KMS-11 (cell line): ENCODE measurements at regions not wholly inside any gene's neighbourhood (a gene's known extent, or its start where the extent isn't known, plus 50 kb on each side); places are given as distances from the start of the nearest gene placed in this dataset.

Experiments
- H2AFZ ChIP-seq: fragments of 200-600 bp; sonication (generic); 2 replicates; pipeline ENCODE4 v1.6.1; 2016; ENCODE audit warnings: antibody characterized with exemption, mixed run types, low read depth
- H3K27ac ChIP-seq: fragments of 200-600 bp; sonication (generic); 2 replicates; pipeline ENCODE4 v1.6.1; 2016; ENCODE audit warnings: mild to moderate bottlenecking, mixed run types
- H3K27me3 ChIP-seq: fragments of 200-600 bp; sonication (generic); 2 replicates; pipeline ENCODE4 v1.6.1; 2017; ENCODE audit warnings: mild to moderate bottlenecking, low read depth, mixed run types, moderate library complexity; ENCODE audit not compliant: insufficient read depth
- H3K36me3 ChIP-seq: fragments of 200-600 bp; sonication (generic); 2 replicates; pipeline ENCODE4 v1.6.1; 2017; ENCODE audit warnings: mild to moderate bottlenecking, mixed run types; ENCODE audit not compliant: insufficient read depth
- H3K4me1 ChIP-seq: fragments of 200-600 bp; sonication (generic); 2 replicates; pipeline ENCODE4 v1.6.1; 2016; ENCODE audit warnings: mild to moderate bottlenecking, low read depth, mixed run types; ENCODE audit not compliant: poor library complexity, severe bottlenecking
- H3K4me2 ChIP-seq: fragments of 200-600 bp; sonication (generic); 2 replicates; pipeline ENCODE4 v1.7.0; 2016; ENCODE audit warnings: mild to moderate bottlenecking, mixed run types
- H3K4me3 ChIP-seq: fragments of 200-600 bp; sonication (generic); IDR thresholded peaks from 2 replicates; pipeline ENCODE4 v1.6.1; 2017; ENCODE audit warnings: low read depth, low read length, mixed read lengths; ENCODE audit not compliant: insufficient read depth
- H3K79me2 ChIP-seq: fragments of 200-600 bp; sonication (generic); 2 replicates; pipeline ENCODE4 v1.6.1; 2016; ENCODE audit warnings: low read depth, mixed run types; ENCODE audit not compliant: insufficient read depth
- H3K9ac ChIP-seq: fragments of 200-600 bp; sonication (generic); 2 replicates; pipeline ENCODE4 v1.6.1; 2016; ENCODE audit warnings: mild to moderate bottlenecking, mixed run types
- H4K20me1 ChIP-seq: fragments of 200-600 bp; sonication (generic); 2 replicates; pipeline ENCODE4 v1.6.1; 2016; ENCODE audit warnings: mild to moderate bottlenecking, mixed run types; ENCODE audit not compliant: insufficient read depth
- TF ChIP-seq, protein P1 (sequence below): fragments of 200-600 bp; sonication (generic); conservative IDR thresholded peaks from 2 replicates; pipeline ENCODE4 v1.6.1; 2017; ENCODE audit warnings: low read depth, mild to moderate bottlenecking, antibody characterized with exemption, low read length, moderate library complexity, mixed read lengths

DNA sequence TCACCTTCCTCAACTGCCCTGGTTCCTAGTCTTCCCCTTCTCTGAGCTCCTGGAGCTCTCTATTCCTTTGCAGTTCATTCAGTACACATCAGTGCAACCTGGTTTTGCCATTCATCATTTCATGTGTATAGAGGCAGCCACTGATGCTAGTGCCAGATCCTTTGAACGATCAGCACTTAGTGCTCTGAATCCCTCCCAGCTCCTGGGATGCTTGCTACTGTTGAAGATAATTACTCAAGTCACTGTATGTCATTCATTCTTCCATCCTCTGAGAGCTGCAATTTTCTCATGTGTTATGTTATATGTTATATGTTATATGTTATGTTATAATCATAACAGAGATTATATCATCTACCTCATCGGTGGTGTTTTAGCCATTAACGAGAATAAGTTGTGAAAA is 98.5 kb upstream of the UXS1 start:
- no peaks in the 10 kb centered on the region for H3K79me2 ChIP-seq

DNA sequence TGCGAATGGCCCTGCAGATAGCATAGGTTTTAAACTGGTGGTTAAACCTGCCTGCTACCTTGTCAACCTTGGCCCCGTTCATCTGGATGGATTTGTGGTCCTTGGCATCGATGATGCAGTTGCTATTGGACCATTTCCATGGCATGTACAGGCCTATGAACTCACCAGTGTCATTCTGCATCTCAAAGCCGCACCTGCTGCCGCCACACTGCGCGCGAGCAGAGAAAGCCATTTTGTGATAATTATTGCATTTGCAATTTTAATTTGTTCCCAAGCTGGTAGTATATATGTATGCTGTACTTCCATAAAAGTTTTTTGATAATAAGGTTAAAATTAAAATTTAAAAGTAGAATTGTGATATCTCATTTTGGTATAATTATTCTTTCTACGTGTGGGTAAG is 94.8 kb upstream of the UXS1 start:
- TF ChIP-seq, protein P1, sequence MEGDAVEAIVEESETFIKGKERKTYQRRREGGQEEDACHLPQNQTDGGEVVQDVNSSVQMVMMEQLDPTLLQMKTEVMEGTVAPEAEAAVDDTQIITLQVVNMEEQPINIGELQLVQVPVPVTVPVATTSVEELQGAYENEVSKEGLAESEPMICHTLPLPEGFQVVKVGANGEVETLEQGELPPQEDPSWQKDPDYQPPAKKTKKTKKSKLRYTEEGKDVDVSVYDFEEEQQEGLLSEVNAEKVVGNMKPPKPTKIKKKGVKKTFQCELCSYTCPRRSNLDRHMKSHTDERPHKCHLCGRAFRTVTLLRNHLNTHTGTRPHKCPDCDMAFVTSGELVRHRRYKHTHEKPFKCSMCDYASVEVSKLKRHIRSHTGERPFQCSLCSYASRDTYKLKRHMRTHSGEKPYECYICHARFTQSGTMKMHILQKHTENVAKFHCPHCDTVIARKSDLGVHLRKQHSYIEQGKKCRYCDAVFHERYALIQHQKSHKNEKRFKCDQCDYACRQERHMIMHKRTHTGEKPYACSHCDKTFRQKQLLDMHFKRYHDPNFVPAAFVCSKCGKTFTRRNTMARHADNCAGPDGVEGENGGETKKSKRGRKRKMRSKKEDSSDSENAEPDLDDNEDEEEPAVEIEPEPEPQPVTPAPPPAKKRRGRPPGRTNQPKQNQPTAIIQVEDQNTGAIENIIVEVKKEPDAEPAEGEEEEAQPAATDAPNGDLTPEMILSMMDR = no peak
- Histone ChIP-seq H3K27me3 (no peaks in the 10 kb centered on the region), H3K36me3 (no peaks in the 10 kb centered on the region), H3K79me2 (no peaks in the 10 kb centered on the region), H4K20me1 (no peaks in the 10 kb centered on the region), H3K9ac (no peak overlapping the region), H3K4me3 (no peak overlapping the region), H3K4me1 (no peaks in the 10 kb centered on the region), H3K4me2 (no peak overlapping the region), H3K27ac (no peak overlapping the region), H2AFZ (no peak overlapping the region)

More for the DNA sequence above, 98.5 kb upstream of the UXS1 start:
- H3K27me3 ChIP-seq = no peaks in the 10 kb centered on the region
- no peak overlapping the region for H3K4me3 ChIP-seq
- TF ChIP-seq, protein P1 = no peak
- H3K4me1 ChIP-seq = no peaks in the 10 kb centered on the region
- H2AFZ ChIP-seq = no peak overlapping the region
- H4K20me1 ChIP-seq = no peaks in the 10 kb centered on the region
- no peaks in the 10 kb centered on the region for H3K36me3 ChIP-seq
- H3K27ac ChIP-seq = no peak overlapping the region
- H3K4me2 ChIP-seq = no peak overlapping the region
- H3K9ac ChIP-seq = no peak overlapping the region

DNA sequence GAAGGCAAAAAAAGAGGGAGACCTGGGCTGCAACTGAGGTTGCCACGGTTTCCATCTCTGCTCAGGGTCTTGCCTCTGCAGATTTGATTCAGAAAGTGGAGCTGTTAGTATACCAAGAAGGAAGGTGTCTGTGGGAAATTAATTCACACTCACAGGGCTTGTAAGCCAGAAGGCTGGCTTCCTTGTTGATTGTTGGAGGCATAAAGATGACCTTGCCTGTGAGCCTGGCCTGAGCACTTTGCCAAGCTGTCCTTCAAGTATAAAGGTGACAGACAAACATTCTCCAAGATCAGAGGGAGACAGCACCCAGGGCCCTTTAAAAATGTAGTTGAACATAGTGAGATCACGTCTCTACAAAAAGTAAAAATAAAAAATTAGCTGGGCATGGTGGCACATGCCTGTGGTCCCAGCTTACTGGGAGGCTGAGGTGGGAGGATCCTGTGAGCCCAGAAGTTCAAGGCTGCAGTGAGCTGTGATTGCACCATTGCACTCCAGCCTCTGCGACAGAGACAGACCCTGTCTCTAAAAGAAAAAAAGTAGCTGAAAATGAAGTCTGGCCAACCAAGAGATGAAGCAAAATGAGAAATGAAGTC is 91.2 kb upstream of the UXS1 start:
- no peak overlapping the region for H3K9ac ChIP-seq
- H3K4me1 ChIP-seq = no peaks in the 10 kb centered on the region
- no peaks in the 10 kb centered on the region for H3K79me2 ChIP-seq
- TF ChIP-seq, protein P1 = no peak
- no peak overlapping the region for H3K4me2 ChIP-seq
- H3K36me3 ChIP-seq = no peaks in the 10 kb centered on the region
- no peak overlapping the region for H3K27ac ChIP-seq
- H2AFZ ChIP-seq = no peak overlapping the region
- no peaks in the 10 kb centered on the region for H3K27me3 ChIP-seq
- no peak overlapping the region for H3K4me3 ChIP-seq
- H4K20me1 ChIP-seq = no peaks in the 10 kb centered on the region

DNA sequence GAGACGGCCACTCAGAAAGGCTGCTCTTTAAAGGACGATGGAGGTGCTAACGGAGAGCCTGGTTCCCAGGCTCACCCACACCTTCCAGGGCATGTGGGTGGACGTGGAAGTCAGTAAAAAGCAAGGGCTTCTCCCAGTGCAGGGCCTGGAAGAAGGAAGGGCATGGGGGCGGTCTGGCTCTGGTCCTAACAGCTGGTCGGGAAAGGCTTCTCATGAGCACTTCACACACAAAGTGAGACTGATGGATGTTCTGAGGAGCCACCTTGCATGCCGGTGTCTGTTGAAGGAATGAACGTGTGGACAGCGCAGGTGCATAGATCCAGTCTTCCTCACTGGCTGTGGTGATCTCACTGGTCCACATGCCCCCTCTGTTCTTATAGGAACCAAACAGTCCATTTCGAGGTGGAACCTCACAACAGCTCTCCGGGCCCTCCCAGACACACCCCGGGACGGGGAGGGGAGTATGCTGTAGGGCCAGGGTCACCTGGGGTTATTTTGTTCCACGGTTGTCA is 90.6 kb upstream of the UXS1 start:
- Histone ChIP-seq H3K4me1 (no peaks in the 10 kb centered on the region), H2AFZ (no peak overlapping the region), H3K36me3 (no peaks in the 10 kb centered on the region), H3K9ac (no peak overlapping the region), H3K27ac (no peak overlapping the region), H3K27me3 (no peaks in the 10 kb centered on the region), H3K79me2 (no peaks in the 10 kb centered on the region), H3K4me3 (no peak overlapping the region), H3K4me2 (no peak overlapping the region), H4K20me1 (no peaks in the 10 kb centered on the region)
- TF ChIP-seq, protein P1 = no peak
